Lower lobe of right lung (tissue), 2 donors: ENCODE measurements at regions not wholly inside any gene's neighbourhood (a gene's known extent, or its start where the extent isn't known, plus 50 kb on each side); places are given as distances from the start of the nearest gene placed in this dataset.

ENCODE experiments used
- ATAC-seq, 2 donors: fragments of 200-7000 bp; cut with Tn5 transposase; one replicate each; pipeline ENCODE4 v1.9.1; 2020 to 2022; ENCODE audit warnings: mild to moderate bottlenecking in 2 of 2, moderate library complexity in 2 of 2
- DNase-seq: peaks from one replicate; pipeline ENCODE4 v3.0.0-alpha.2; 2020
- H3K27ac ChIP-seq: fragments of 200-600 bp; one replicate; pipeline ENCODE4 v1.8.0; 2022
- H3K27me3 ChIP-seq: fragments of 200-600 bp; one replicate; pipeline ENCODE4 v1.8.0; 2022; ENCODE audit warnings: low read depth
- H3K36me3 ChIP-seq: fragments of 200-600 bp; one replicate; pipeline ENCODE4 v1.8.0; 2022; ENCODE audit warnings: mild to moderate bottlenecking
- H3K4me1 ChIP-seq: fragments of 200-600 bp; one replicate; pipeline ENCODE4 v1.8.0; 2022
- H3K4me3 ChIP-seq: fragments of 200-600 bp; one replicate; pipeline ENCODE4 v1.8.0; 2022; ENCODE audit warnings: mild to moderate bottlenecking
- H3K9me3 ChIP-seq: fragments of 200-600 bp; one replicate; pipeline ENCODE4 v1.8.0; 2022
- intact Hi-C: fragments of 100-400 bp; cut with DNase I; formaldehyde crosslinking; loops from one replicate; pipeline ENCODE4 v1.11.0; 2022
- TF ChIP-seq, protein P1 (sequence below): fragments of 200-600 bp; IDR thresholded peaks from one replicate; pipeline ENCODE4 v1.8.0; 2022; ENCODE audit warnings: antibody characterized with exemption, mild to moderate bottlenecking
- donor health status: DM: no; HTN: yes; CAD: no; lungs with severe emphysema.

DNA sequence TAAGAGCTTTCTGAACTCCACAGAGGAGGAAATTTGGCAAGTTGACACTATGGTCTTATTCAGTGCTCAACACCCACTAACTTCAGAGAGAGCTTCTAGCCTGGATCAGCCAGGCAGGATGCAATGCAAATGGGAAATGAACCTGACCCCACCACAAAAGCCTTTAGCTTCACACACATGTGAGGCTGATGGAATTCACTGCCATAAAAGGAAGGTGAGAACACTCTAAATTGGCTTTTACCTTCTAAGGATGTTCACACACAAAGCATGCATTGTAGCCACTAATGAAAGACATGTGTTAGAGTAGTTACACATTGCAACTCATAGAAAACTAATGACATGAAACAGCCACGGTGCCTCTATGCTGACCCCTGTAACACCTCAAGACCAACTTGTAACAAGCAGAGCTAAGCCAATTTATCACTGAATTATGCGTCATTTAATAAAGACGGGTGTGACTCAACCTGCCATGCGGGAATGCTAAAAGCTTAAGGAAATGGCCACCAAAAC, 262.1 kb downstream of the HACE1 start:
- Histone ChIP-seq H3K27me3 (no peaks in the 10 kb centered on the region), H3K4me1 (peaks cover 23% of the 10 kb centered on the region), H3K27ac (no peak overlapping the region), H3K36me3 (no peaks in the 10 kb centered on the region), H3K9me3 (no peaks in the 10 kb centered on the region), H3K4me3 (no peak overlapping the region)
- ATAC-seq = no peak
- DNase-seq = no peak
- intact Hi-C loops = no loop called here
- TF ChIP-seq, protein P1, sequence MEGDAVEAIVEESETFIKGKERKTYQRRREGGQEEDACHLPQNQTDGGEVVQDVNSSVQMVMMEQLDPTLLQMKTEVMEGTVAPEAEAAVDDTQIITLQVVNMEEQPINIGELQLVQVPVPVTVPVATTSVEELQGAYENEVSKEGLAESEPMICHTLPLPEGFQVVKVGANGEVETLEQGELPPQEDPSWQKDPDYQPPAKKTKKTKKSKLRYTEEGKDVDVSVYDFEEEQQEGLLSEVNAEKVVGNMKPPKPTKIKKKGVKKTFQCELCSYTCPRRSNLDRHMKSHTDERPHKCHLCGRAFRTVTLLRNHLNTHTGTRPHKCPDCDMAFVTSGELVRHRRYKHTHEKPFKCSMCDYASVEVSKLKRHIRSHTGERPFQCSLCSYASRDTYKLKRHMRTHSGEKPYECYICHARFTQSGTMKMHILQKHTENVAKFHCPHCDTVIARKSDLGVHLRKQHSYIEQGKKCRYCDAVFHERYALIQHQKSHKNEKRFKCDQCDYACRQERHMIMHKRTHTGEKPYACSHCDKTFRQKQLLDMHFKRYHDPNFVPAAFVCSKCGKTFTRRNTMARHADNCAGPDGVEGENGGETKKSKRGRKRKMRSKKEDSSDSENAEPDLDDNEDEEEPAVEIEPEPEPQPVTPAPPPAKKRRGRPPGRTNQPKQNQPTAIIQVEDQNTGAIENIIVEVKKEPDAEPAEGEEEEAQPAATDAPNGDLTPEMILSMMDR = no peak

GRCh38 chr6:104596091-104596490, 263.6 kb downstream of the HACE1 start:
- no peak for ATAC-seq
- intact Hi-C loops = no loop called here

GRCh38 chr6:104595311-104595820, 264.4 kb downstream of the HACE1 start:
- Histone ChIP-seq H3K4me3 (no peak overlapping the region), H3K27me3 (no peaks in the 10 kb centered on the region), H3K27ac (no peak overlapping the region), H3K9me3 (no peaks in the 10 kb centered on the region), H3K36me3 (no peaks in the 10 kb centered on the region), H3K4me1 (peaks cover 5% of the 10 kb centered on the region)
- DNase-seq (no peak), ATAC-seq (no peak)
- intact Hi-C loops = no loop called here
- TF ChIP-seq, protein P1 = no peak

More at GRCh38 chr6:104596091-104596490, 263.6 kb downstream of the HACE1 start:
- Histone ChIP-seq H3K9me3 (no peaks in the 10 kb centered on the region), H3K36me3 (no peaks in the 10 kb centered on the region), H3K27ac (no peak overlapping the region), H3K4me1 (peaks cover 12% of the 10 kb centered on the region), H3K4me3 (no peak overlapping the region), H3K27me3 (no peaks in the 10 kb centered on the region)
- no peak for DNase-seq
- TF ChIP-seq, protein P1 = no peak

DNA sequence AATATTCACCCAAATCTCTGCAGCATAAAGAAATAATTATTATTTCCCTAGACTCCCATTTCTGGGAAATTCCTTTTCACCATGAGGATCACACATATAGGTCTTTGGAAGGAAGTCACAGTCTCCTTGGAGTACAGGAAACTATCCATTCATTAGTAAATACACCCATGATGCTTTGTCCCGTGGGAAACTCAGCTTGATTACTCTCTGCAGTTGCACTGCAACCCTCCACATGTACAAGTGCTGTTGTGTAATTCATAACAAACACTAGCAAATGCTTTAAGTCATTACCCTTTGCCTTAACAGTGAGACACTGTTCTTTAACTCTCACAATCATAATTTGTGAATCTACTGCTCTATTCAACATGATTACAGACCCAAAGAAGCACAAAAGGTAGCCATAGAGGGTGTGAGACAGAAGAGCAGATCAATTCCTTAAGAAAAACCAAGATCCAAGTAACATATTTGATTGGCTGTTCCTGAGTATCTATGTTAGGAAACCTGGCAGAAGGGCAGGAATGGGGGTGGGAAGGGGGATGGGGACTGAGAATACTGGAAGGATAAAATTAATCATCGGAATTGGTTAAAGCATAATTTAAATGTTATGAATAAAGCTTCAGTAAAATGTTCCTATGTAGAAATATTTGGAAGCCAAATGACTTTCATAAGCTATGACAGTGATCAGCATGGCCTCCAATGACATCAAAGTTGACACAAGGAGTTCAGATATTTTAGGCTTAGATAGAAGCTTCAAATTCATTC, 268.0 kb downstream of the HACE1 start:
- Histone ChIP-seq H3K4me1 (no peaks in the 10 kb centered on the region), H3K36me3 (no peaks in the 10 kb centered on the region), H3K4me3 (no peak overlapping the region), H3K27ac (no peak overlapping the region), H3K27me3 (no peaks in the 10 kb centered on the region), H3K9me3 (no peaks in the 10 kb centered on the region)
- TF ChIP-seq, protein P1 = no peak
- no peak for DNase-seq
- intact Hi-C loops = no loop called here
- peak in 1 of 2 donors; percentile 73 for ATAC-seq

- intact Hi-C loops = no loop called here
- no peaks in the 10 kb centered on the region for H3K27me3 ChIP-seq
- no peaks in the 10 kb centered on the region for H3K4me1 ChIP-seq
- no peaks in the 10 kb centered on the region for H3K9me3 ChIP-seq
- H3K36me3 ChIP-seq = no peaks in the 10 kb centered on the region
- TF ChIP-seq, protein P1 = no peak
- H3K27ac ChIP-seq = no peak overlapping the region
- DNase-seq (no peak), ATAC-seq (peak in 1 of 2 donors; percentile 87)
- no peak overlapping the region for H3K4me3 ChIP-seq
Measured at GRCh38 chr6:104589940-104590339, 269.8 kb downstream of the HACE1 start.
